GM18873 (cell line): ENCODE measurements at regions not wholly inside any gene's neighbourhood (a gene's known extent, or its start where the extent isn't known, plus 50 kb on each side); places are given as distances from the start of the nearest gene placed in this dataset.
"Not testable (repeated sequence)": the region's sequence is repeated elsewhere in the genome, so short reads cannot be mapped to it uniquely, and the experiment has no call there.

Source experiments
- ATAC-seq: cut with Tn5 transposase; IDR thresholded peaks from one replicate; pipeline ENCODE4 v1.9.1; 2021; ENCODE audit warnings: mild to moderate bottlenecking, moderate library complexity, moderate number of reproducible peaks; ENCODE audit not compliant: unreplicated experiment, low FRiP score

GRCh38 chr10:9957351-9957750, 1060.3 kb upstream of the CELF2 start:
- no peak for ATAC-seq

DNA sequence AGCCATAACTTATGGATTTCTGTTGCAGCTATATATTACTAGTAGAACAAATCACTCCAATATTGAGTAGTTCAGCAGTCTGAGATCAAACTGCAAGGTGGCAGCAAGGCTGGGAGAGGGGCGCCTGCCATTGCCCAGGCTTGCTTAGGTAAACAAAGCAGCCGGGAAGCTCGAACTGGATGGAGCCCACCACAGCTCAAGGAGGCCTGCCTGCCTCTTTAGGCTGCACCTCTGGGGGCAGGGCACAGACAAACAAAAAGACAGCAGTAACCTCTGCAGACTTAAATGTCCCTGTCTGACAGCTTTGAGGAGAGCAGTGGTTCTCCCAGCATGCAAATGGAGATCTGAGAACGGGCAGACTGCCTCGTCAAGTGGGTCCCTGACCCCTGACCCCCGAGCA, 1059.8 kb upstream of the CELF2 start:
- not testable (repeated sequence) for ATAC-seq

GRCh38 chr10:9965341-9965740, 1052.3 kb upstream of the CELF2 start:
- no peak for ATAC-seq

DNA sequence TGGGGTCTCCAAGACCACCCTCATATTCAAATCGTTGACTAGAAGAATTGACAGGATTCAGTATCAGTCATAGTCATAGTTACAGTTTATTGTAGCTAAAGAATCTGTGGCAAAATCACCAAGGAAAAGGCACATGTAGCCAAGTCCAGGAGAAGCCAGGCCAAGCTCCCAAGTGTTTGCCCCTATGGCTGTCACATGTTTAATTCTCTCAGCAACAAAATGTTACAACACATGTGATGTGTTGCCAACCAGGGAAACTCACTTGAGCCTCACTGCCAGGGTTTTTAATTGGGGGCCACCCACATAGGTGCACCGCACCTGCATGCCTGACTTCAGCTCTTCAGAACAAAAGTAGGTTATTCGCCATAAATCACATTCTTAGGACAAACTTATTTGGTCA, 1030.9 kb upstream of the CELF2 start:
- ATAC-seq: no peak

- no peak for ATAC-seq
Observed at GRCh38 chr10:9987197-9987596, 1030.5 kb upstream of the CELF2 start.

DNA sequence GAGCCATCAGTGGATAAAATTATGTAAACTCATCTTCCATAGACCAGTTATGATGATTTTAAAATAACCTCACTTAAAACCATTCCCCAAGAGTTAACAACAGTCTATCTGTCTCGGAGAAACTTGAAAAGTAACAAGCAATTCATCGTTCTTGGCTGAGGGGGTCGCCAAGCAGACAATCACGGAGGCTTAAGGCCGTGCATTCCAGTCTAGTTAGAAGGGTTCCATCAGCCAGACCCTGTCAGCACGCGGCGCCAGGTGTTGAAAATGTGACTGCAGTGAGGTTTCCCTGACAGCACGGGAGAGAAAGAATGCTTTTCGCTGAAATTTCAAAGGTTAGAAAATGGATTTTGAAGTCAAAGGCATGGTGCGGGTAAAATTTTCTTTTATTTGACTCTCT, 1025.0 kb upstream of the CELF2 start:
- no peak for ATAC-seq

- ATAC-seq: no peak
Observed at GRCh38 chr10:9994131-9994530, 1023.5 kb upstream of the CELF2 start.

DNA sequence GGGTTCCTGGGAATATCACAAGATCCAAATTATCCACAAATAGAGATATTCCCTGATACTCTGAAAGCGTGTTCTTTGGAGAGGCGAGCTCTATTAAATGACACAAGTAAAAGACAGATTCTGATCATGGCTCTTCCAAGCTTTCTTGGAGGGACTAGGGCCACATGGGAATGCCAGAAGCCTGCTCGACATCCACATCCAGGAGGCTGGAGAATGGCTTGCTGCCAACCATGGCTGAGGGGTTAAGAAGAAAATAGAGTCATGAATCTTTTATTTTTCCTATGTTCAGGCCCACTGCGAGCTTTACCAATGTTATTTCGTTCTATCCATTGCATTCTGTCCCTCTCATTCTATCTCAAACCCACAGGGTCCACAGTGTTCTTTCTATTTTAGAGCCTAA, 1018.0 kb upstream of the CELF2 start:
- ATAC-seq: no peak

DNA sequence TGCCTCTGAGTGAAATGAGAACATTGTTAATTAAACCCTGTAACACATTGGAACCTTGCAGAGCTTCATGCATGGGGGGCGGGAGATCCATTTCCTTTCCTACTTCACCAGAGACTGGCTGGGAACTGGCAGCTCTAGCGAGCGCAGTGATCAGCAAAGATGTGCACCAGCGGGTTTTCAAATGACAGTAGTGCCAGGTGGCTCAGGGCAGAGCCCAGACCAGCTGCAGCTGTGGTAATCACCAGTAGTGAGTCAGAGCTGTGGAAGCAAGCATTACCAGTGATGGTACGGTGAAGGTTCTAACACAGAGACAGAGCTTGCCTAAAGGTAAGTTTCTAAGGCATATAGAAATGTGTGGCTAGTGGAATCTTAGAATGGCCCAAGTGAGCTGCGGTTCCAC, 1009.7 kb upstream of the CELF2 start:
- ATAC-seq: no peak

GRCh38 chr10:10010397-10010796, 1007.3 kb upstream of the CELF2 start:
- no peak for ATAC-seq

DNA sequence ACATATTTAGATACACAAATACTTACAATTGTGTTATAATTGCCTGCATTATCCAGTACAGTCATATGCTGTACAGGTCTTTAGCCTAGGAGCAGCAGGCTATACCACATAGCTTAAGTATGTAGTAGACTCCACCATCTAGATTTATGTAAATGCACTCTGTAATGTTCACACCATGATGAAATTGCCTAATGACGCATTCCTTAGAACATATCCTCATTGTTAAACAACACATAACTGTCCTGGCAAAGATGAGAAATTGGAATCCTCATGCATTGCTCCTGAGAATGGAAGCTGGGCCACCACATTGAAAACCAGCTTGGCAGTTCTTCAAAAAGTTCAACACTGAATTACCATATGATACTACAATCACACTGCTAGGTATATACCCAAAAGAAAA, 1002.8 kb upstream of the CELF2 start:
- ATAC-seq: no peak

DNA sequence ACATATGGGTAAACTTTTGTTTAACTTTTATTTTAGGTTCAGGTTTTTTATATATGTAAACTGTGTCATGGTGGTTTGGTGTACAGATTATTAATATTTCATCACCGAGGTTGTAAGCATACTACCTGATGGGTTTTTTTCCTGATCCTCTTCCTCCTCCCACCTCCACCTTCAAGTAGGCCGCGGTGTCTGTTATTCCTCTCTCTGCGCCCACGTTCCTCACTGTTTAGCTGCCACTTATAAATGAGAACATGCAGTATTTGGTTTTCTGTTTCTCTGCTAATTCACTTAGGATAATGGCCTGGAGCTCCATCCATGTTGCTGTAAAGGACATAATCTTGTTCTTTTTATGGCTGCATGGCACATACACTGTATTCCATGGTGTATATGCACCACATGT, 1000.0 kb upstream of the CELF2 start:
- no peak for ATAC-seq

DNA sequence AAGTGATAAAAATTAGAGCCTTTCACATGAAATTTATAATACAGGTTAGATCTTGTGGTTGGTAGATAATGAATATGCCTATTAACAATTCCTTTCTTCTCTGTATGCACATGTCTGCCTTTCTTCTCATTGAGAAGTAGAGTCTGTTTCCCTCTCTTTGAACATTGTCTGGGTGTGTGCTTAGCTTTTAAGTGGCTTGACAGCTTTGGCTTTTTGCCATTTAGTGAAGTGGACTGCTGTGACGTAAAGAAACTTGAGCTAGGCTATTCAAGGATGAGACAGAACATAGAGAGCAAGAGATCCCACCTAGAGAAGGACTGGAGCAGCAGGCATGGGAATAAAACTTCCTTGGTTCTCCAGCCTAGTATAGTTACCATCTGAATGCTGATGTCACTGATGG, 996.7 kb upstream of the CELF2 start:
- ATAC-seq: no peak

DNA sequence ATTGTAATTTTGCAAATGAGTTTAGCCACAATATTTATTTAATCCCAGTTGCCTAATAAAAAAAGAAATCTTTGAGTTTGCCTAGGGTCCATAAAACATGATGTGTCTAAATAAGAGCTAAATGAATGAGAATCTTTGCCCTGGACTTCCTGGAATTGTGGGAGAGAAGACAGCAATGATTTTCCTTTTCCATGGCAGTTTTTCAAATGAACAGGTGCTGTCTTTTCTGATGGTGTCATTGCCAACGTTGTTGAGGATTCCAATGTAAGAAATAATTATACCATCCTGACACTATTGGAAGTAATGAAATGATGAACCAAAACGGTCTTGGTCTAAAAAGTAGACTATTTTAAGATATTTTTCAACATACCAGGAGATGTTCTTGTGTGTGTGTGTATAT, 984.7 kb upstream of the CELF2 start:
- no peak for ATAC-seq

GRCh38 chr10:10038348-10038747, 979.3 kb upstream of the CELF2 start:
- no peak for ATAC-seq

DNA sequence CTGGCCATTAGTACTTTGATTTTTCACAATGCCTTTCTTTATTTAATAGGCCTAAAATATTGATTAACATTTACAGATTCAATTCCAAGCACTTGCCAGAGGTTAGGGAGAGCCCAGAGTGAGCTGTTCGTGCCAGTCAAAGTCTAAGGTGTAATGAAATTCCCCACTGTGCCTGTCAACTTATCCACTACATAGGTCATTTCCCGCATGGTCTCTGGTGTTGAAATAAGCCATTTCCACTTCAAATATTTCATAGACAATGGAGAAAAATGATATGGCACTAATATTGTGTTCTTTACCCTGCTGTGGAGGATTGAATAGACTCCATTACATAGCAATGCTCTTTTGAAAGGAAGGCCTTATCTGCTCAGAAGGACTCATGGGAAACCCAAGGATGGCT, 978.1 kb upstream of the CELF2 start:
- ATAC-seq: no peak

- ATAC-seq: no peak
Observed at GRCh38 chr10:10043083-10043482, 974.6 kb upstream of the CELF2 start.

DNA sequence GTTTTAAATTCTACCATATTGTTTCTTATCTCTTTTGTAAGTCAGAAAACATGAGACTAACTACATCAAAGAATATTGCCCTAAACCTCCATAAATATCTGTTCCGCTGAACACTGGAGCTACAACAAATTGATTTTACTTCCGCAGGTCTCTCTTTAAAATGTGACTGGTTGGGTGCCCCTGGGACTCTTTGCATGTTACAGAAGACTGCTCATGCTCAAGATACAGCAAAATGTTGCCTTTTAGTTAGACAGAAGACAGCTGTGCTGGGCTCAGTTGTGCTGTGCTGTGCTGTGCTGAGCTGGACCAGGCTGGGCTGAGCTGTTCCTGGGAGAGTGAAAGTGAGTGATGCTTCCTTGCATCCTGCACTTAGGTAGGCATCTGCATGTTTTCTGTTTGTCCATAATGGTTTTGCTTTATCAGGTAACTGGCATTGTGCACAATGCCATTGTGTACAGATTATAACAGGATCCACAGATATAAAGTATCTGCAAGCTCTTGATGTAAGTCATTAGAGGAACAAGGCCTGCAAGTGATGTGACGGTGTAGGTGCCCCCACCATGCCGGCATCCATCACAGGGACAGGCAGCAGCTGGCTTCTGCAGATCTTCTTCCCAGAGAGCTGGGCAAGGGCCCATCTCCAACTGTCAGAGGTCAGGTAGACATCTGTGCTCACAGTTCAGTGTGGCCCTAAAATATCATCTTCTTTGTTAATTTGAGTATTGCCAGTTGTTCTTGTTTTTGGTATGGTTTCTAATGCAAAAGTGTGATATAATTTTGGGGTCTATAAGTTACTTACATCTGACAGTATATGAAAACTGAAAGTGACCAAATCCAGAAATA, 972.5 kb upstream of the CELF2 start:
- ATAC-seq: no peak

DNA sequence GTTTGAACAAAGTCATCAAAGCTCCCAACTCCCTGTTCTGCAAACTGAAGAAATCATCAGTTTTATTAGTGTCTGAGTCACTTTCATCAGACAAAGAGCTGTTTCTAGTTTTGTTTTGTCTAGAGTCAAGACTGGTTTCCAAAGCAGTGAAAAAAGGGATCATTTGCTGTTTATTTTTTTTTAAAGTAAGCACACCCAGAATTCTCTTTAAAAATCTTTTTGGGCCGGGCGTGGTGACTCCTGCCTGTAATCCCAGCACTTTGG, 972.0 kb upstream of the CELF2 start:
- ATAC-seq: no peak

GRCh38 chr10:10047426-10047825, 970.2 kb upstream of the CELF2 start:
- no peak for ATAC-seq

DNA sequence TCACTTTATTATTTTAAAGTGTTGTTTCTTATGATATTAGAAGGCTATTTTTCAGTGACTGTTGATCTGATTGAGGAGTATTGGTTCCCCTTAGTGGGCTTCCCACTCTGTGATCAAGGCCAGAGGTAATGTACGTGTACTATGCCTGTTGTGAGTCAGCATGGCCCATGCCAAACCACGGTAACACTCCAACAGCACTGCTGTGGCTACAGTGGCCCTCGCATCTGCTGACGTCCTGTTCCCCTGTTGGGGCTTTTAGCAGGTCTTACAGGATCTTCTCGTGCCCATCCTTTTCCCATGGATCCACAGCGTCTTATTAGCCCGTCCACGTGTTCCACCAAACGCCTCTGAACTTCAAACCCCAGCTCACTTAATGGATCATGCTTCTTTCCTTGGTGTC, 964.6 kb upstream of the CELF2 start:
- ATAC-seq: no peak

DNA sequence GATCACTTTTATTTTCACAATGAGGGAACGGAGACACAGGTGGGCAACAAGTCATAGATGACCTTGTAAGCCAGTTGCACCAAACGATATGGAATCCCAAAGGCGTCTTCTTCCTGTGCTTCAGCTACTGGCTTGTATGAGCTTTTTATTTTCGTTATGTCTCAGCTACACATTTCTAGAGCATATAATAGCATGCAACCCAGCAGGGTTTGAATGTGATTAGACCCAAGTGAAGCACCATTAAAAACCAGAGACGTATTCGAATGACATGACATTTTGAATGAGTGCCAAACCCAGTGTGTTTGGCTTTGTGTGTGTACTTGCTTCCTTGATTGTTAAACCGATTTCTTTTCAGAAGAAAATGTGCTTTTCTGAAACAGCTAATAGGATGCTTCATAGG, 963.2 kb upstream of the CELF2 start:
- ATAC-seq: no peak
